ENCODE measurements at regions not wholly inside any gene's neighbourhood (a gene's known extent, or its start where the extent isn't known, plus 50 kb on each side); places are given as distances from the start of the nearest gene placed in this dataset.

DNA sequence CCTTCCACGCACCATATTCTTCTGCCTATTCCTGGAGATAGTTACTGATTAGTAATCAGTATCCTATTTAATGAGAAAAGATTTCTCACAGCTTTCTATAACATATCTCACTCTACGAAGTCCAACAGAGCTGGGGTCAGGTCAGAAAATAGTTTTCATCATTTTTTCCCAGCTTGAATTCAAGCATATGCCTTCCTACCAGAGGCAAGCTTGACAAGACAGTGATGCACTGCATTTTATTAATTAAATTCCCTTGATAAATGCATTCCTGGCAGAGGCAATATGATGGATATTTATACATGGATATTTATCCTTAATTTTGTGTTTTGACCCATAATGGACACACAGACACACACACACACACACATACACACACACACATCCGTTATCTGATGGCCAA lies 961.4 kb downstream of the EPHA3 start:
- Histone ChIP-seq H3K9me1 (ENCODE audit: control insufficient read depth, insufficient read depth, low read length) (no peaks in the 10 kb centered on the region), H3K4me2 (ENCODE audit: insufficient read depth, low read length) (no peak overlapping the region), H3K36me3 (ENCODE audit: control insufficient read depth, insufficient read depth, low read length) (no peaks in the 10 kb centered on the region), H3K9me3 (replicated peaks; ENCODE audit: control insufficient read depth, insufficient read depth, low read depth, low read length) (no peaks in the 10 kb centered on the region), H2AFZ (ENCODE audit: low read depth, low read length) (no peak overlapping the region), H3K9ac (ENCODE audit: insufficient read depth in 1 of 2, low read depth in 2 of 2, low read length in 2 of 2) (no peak overlapping the region), H3K4me1 (replicated peaks in 1 of 2; ENCODE audit: control insufficient read depth in 2 of 2, insufficient read depth in 2 of 2, low read length in 2 of 2) (no peaks in the 10 kb centered on the region), H3K27ac (ENCODE audit: extremely low read depth, low read depth, low read length) (no peak overlapping the region), H4K20me1 (replicated peaks; ENCODE audit: control insufficient read depth, insufficient read depth, low read length) (no peaks in the 10 kb centered on the region), H3K4me3 (no peak overlapping the region), H3K27me3 (ENCODE audit: control insufficient read depth in 2 of 2, insufficient read depth in 2 of 2, low read length in 2 of 2) (no peaks in the 10 kb centered on the region), H3K79me2 (ENCODE audit: control insufficient read depth, insufficient read depth, low read length) (no peaks in the 10 kb centered on the region)
- intact Hi-C loops (cut with micrococcal nuclease) (no loop called here), in situ Hi-C loops (cut with MboI) (no loop called here)
- ChIA-PET POLR2A (no interaction called here), CTCF (ENCODE audit: low intra/inter-chr PET ratio) (no interaction called here)
- BruUV-seq (replicated peaks), result no TSS peak
- FAIRE-seq, result no peak
- no peak for DNase-seq (ENCODE audit: extremely low read depth in 1 of 4, low spot score in 3 of 4)
- 0% methylated on average over 3 of the region's 3 CpGs for WGBS (ENCODE audit: insufficient coverage, low coverage, missing lambda C conversion rate)
- no peak for TF ChIP-seq STAG1 (CRISPR knock-in tag; IDR thresholded peaks at IDR 0.05; ENCODE audit: borderline replicate concordance)
- TF ChIP-seq ZNF23 (CRISPR knock-in tag; IDR thresholded peaks at IDR 0.05), result no peak
- no peak for TF ChIP-seq CTBP1 (IDR thresholded peaks at IDR 0.05; ENCODE audit: borderline replicate concordance)
- no peak for TF ChIP-seq NCOA2 (IDR thresholded peaks at IDR 0.05; ENCODE audit: partially characterized antibody in 2 of 2)
- no peak for TF ChIP-seq NCOR1 (IDR thresholded peaks at IDR 0.05)
- no peak for TF ChIP-seq POU5F1 (IDR thresholded peaks at IDR 0.05; ENCODE audit: borderline replicate concordance, low read depth, low read length, partially characterized antibody)
- ATAC-seq, result no peak

DNA sequence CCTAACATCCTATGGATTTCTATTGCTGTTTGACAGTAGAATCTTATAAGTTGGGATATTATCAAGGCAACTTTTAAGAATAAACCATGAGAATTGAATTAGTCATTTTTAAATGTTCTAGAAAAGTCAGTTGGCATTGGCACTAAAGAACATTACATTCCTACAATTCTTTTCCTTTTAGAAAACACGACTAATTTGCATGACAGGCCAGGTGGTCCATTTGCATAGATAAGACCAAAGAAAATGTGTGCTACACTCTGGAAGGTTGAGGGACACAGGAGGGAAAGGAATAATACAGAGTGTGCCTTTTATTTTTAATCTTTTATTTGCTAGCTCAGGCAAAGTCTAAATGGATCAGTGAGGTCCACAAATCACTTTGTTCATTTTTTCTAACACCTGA lies 962.3 kb downstream of the EPHA3 start:
- Histone ChIP-seq H3K4me2 (ENCODE audit: insufficient read depth, low read length) (no peak overlapping the region), H3K9ac (ENCODE audit: insufficient read depth in 1 of 2, low read depth in 2 of 2, low read length in 2 of 2) (no peak overlapping the region), H3K4me1 (replicated peaks in 1 of 2; ENCODE audit: control insufficient read depth in 2 of 2, insufficient read depth in 2 of 2, low read length in 2 of 2) (no peaks in the 10 kb centered on the region), H3K9me3 (replicated peaks; ENCODE audit: control insufficient read depth, insufficient read depth, low read depth, low read length) (no peaks in the 10 kb centered on the region), H3K79me2 (ENCODE audit: control insufficient read depth, insufficient read depth, low read length) (no peaks in the 10 kb centered on the region), H3K27me3 (ENCODE audit: control insufficient read depth in 2 of 2, insufficient read depth in 2 of 2, low read length in 2 of 2) (no peaks in the 10 kb centered on the region), H4K20me1 (replicated peaks; ENCODE audit: control insufficient read depth, insufficient read depth, low read length) (no peaks in the 10 kb centered on the region), H3K36me3 (ENCODE audit: control insufficient read depth, insufficient read depth, low read length) (no peaks in the 10 kb centered on the region), H3K4me3 (no peak overlapping the region), H3K9me1 (ENCODE audit: control insufficient read depth, insufficient read depth, low read length) (no peaks in the 10 kb centered on the region), H3K27ac (ENCODE audit: extremely low read depth, low read depth, low read length) (no peak overlapping the region), H2AFZ (ENCODE audit: low read depth, low read length) (no peak overlapping the region)
- no peak for ATAC-seq
- intact Hi-C loops (cut with micrococcal nuclease) (no loop called here), in situ Hi-C loops (cut with MboI) (no loop called here)
- BruUV-seq (replicated peaks), result no TSS peak
- DNase-seq (ENCODE audit: extremely low read depth in 1 of 4, low spot score in 3 of 4), result no peak
- CTCF ChIA-PET (ENCODE audit: low intra/inter-chr PET ratio), result no interaction called here
- no peak for TF ChIP-seq ZNF165 (CRISPR knock-in tag; IDR thresholded peaks at IDR 0.05; ENCODE audit: borderline replicate concordance)
- TF ChIP-seq ZNF707 (CRISPR knock-in tag; conservative IDR thresholded peaks at IDR 0.05), result no peak
- TF ChIP-seq RBM22 (IDR thresholded peaks at IDR 0.05; ENCODE audit: low read depth, low read length, poor library complexity, severe bottlenecking), result no peak
- no peak for TF ChIP-seq HMG20B (CRISPR knock-in tag; IDR thresholded peaks at IDR 0.05)
- no peak for TF ChIP-seq ZNF146 (CRISPR knock-in tag; IDR thresholded peaks at IDR 0.05; ENCODE audit: unreplicated experiment)
- no peak for TF ChIP-seq KDM2B (CRISPR knock-in tag; IDR thresholded peaks at IDR 0.05)
- FAIRE-seq, result no peak
- POLR2A ChIA-PET, result no interaction called here
- 0% methylated on average over 1 of the region's 1 CpG for WGBS (ENCODE audit: insufficient coverage, low coverage, missing lambda C conversion rate)
